ENCODE measurements at regions not wholly inside any gene's neighbourhood (a gene's known extent, or its start where the extent isn't known, plus 50 kb on each side); places are given as distances from the start of the nearest gene placed in this dataset.

DNA sequence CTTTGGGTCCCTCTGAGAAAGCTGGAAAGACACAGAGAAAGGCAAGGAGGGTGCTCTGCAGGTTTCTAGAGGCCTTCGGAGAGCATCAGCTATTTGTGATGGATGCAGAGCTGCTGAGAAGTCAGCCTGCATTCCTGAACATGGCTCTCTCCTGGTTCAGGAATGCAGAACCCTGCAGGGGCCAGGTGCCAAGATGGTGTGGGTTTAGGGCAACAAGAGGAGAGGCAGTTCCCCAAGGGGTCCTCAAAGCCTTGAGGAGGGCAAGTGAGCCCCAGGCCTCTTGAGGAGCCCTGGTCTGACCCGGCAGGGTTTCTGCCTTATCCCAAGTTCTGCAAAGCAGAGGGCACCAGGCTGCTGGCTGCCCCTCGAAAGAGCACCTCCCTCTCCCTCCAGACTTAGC lies 93.3 kb downstream of the HS1BP3 start:
- Histone ChIP-seq H2BK5ac (ENCODE audit: low read depth, low read length) (no peak overlapping the region), H4K8ac (ENCODE audit: extremely low read depth, insufficient read depth, low read length) (no peak overlapping the region), H3K27me3 (replicated peaks in 1 of 4; ENCODE audit: control insufficient read depth in 3 of 4, extremely low read depth in 1 of 4, insufficient read depth in 3 of 4, low read length in 3 of 4) (no peaks in the 10 kb centered on the region), H3K79me2 (ENCODE audit: control insufficient read depth in 1 of 2, insufficient read depth in 2 of 2, low read length in 2 of 2) (no peaks in the 10 kb centered on the region), H3K23me2 (ENCODE audit: low read depth, low read length) (peaks cover 4% of the 10 kb centered on the region; the same call in 1 of the 2 replicates), H2BK20ac (ENCODE audit: low read length) (no peak overlapping the region; the same call in 1 of the 2 replicates), H3K4ac (replicated peaks; ENCODE audit: insufficient read length, low read depth, low read length) (no peak overlapping the region), H3K4me3 (ENCODE audit: extremely low read depth in 1 of 4, insufficient read depth in 2 of 4, low read depth in 3 of 4, low read length in 4 of 4) (no peak overlapping the region; a peak in 1 of 8 replicates), H2BK120ac (replicated peaks; ENCODE audit: low read depth, low read length) (no peak overlapping the region), H2AFZ (ENCODE audit: low read length) (no peak overlapping the region), H2AK5ac (ENCODE audit: low read depth, low read length) (no peak overlapping the region), H3K9me3 (ENCODE audit: insufficient read depth in 2 of 2, low read depth in 1 of 2, low read length in 1 of 2) (no peaks in the 10 kb centered on the region), H2BK15ac (ENCODE audit: low read length) (no peak overlapping the region), H3K23ac (ENCODE audit: insufficient read length) (no peak overlapping the region), H3K14ac (ENCODE audit: insufficient read length) (no peak overlapping the region), H4K20me1 (replicated peaks in 1 of 2; ENCODE audit: control insufficient read depth in 1 of 2, insufficient read depth in 2 of 2, low read length in 2 of 2) (no peaks in the 10 kb centered on the region), H3K56ac (replicated peaks; ENCODE audit: insufficient read length, low read depth, low read length) (no peak overlapping the region), H3K4me1 (replicated peaks in 1 of 4; ENCODE audit: control insufficient read depth in 3 of 4, insufficient read depth in 4 of 4, low read length in 3 of 4) (peaks cover 8 to 18% (median 13%) of the 10 kb centered on the region in 4 experiments; a peak in 6 of 7 replicates), H4K5ac (ENCODE audit: insufficient read length, low read depth, low read length) (no peak overlapping the region), H3K9ac (replicated peaks in 1 of 4; ENCODE audit: extremely low read depth in 1 of 4, low read depth in 3 of 4, low read length in 3 of 4) (no peak overlapping the region), H3K27ac (ENCODE audit: low read depth, low read length) (no peak overlapping the region), H3K4me2 (ENCODE audit: insufficient read depth in 1 of 2, low read depth in 2 of 2, low read length in 2 of 2) (no peak overlapping the region), H2BK12ac (ENCODE audit: low read depth, low read length) (no peak overlapping the region), H4K91ac (replicated peaks; ENCODE audit: insufficient read length, low read length) (no peak overlapping the region), H3K18ac (ENCODE audit: extremely low read depth, low read length) (no peak overlapping the region), H3K36me3 (ENCODE audit: control insufficient read depth in 2 of 4, insufficient read depth in 4 of 4, low read length in 3 of 4) (no peaks in the 10 kb centered on the region), H3K79me1 (ENCODE audit: low read depth, low read length) (no peaks in the 10 kb centered on the region)
- FAIRE-seq = no peak
- TF ChIP-seq YY1 (IDR thresholded peaks at IDR 0.05; ENCODE audit: low read depth, low read length) (peak; percentile 84), TCF12 (IDR thresholded peaks at IDR 0.05; ENCODE audit: low read depth, low read length) (peak; percentile 71; the same call in 1 of the 2 replicates), CTBP2 (IDR thresholded peaks at IDR 0.05; ENCODE audit: borderline replicate concordance, insufficient read depth, insufficient read length, low read length) (peak; percentile 73), TEAD4 (IDR thresholded peaks at IDR 0.05; ENCODE audit: low read depth, low read length) (peak; percentile 91), EP300 (IDR thresholded peaks at IDR 0.05; ENCODE audit: borderline replicate concordance in 1 of 2, low read depth in 2 of 2, low read length in 2 of 2) (no peak)
- DNase-seq (ENCODE audit: low read depth in 1 of 2, low spot score in 2 of 2) = no peak
- POLR2A ChIA-PET (ENCODE audit: partially characterized antibody) = interaction anchor here (4.9 kb wide), 1 partner anchor 110 kb away, joined by 20 read pairs; the partner anchor contains the start of gene RHOB
- CTCF ChIA-PET (ENCODE audit: partially characterized antibody) = interaction anchor here (1.4 to 2.6 kb wide), 2 partner anchors 14 to 68 kb away, joined by 3 to 8 read pairs; no protein-coding TSS in a partner anchor
- 77% methylated on average over 3 of the region's 3 CpGs; no CpG with 5 or more reads in 1 of the 2 experiments for WGBS, 2 experiments (ENCODE audit: extremely low coverage in 1 of 2, insufficient coverage in 1 of 2, insufficient read length in 1 of 2, insufficient replicate concordance in 2 of 2, low coverage in 1 of 2, low lambda C conversion rate in 2 of 2, missing lambda C conversion rate in 1 of 2)
